GM21367 (cell line): ENCODE measurements at regions not wholly inside any gene's neighbourhood (a gene's known extent, or its start where the extent isn't known, plus 50 kb on each side); places are given as distances from the start of the nearest gene placed in this dataset.
"Not testable (repeated sequence)": the region's sequence is repeated elsewhere in the genome, so short reads cannot be mapped to it uniquely, and the experiment has no call there.

Experiments used
- ATAC-seq: cut with Tn5 transposase; IDR thresholded peaks from one replicate; pipeline ENCODE4 v1.9.1; 2021; ENCODE audit not compliant: unreplicated experiment

GRCh38 chr7:34330308-34330707 is 327.7 kb upstream of the NPSR1 start:
- ATAC-seq, result no peak

GRCh38 chr7:34331102-34331501 is 326.9 kb upstream of the NPSR1 start:
- ATAC-seq, result no peak

GRCh38 chr7:34332006-34332405 is 326.0 kb upstream of the NPSR1 start:
- ATAC-seq, result no peak

GRCh38 chr7:34333184-34333583 is 324.8 kb upstream of the NPSR1 start:
- no peak for ATAC-seq

GRCh38 chr7:34333925-34334324 is 324.1 kb upstream of the NPSR1 start:
- no peak for ATAC-seq

GRCh38 chr7:34337163-34337562 is 320.9 kb upstream of the NPSR1 start:
- ATAC-seq, result no peak

GRCh38 chr7:34338961-34339526 is 319.0 kb upstream of the NPSR1 start:
- ATAC-seq, result no peak

- no peak for ATAC-seq
Observed at GRCh38 chr7:34341326-34341725, 316.7 kb upstream of the NPSR1 start.

- no peak for ATAC-seq
Observed at GRCh38 chr7:34342387-34342786, 315.6 kb upstream of the NPSR1 start.

- no peak for ATAC-seq
Observed at GRCh38 chr7:34343667-34344066, 314.4 kb upstream of the NPSR1 start.

GRCh38 chr7:34354011-34354410 is 304.0 kb upstream of the NPSR1 start:
- no peak for ATAC-seq

- ATAC-seq, result no peak
Observed at GRCh38 chr7:34354899-34355298, 303.1 kb upstream of the NPSR1 start.

- ATAC-seq, result no peak
Observed at GRCh38 chr7:34357068-34357467, 300.9 kb upstream of the NPSR1 start.

- no peak for ATAC-seq
Observed at GRCh38 chr7:34357946-34358345, 300.1 kb upstream of the NPSR1 start.

- not testable (repeated sequence) for ATAC-seq
Observed at GRCh38 chr7:34358578-34358977, 299.4 kb upstream of the NPSR1 start.

- ATAC-seq, result no peak
Observed at GRCh38 chr7:34361663-34362250, 296.3 kb upstream of the NPSR1 start.

GRCh38 chr7:34362621-34363020 is 295.4 kb upstream of the NPSR1 start:
- ATAC-seq, result no peak

- ATAC-seq, result no peak
Observed at GRCh38 chr7:34364130-34364529, 293.9 kb upstream of the NPSR1 start.

- ATAC-seq, result no peak
Observed at GRCh38 chr7:34365011-34365410, 293.0 kb upstream of the NPSR1 start.

GRCh38 chr7:34365611-34366010 is 292.4 kb upstream of the NPSR1 start:
- no peak for ATAC-seq

- no peak for ATAC-seq
Observed at GRCh38 chr7:34371922-34372321, 286.1 kb upstream of the NPSR1 start.

GRCh38 chr7:34373940-34374339 is 284.1 kb upstream of the NPSR1 start:
- no peak for ATAC-seq
